ENCODE measurements at regions not wholly inside any gene's neighbourhood (a gene's known extent, or its start where the extent isn't known, plus 50 kb on each side); places are given as distances from the start of the nearest gene placed in this dataset.

DNA sequence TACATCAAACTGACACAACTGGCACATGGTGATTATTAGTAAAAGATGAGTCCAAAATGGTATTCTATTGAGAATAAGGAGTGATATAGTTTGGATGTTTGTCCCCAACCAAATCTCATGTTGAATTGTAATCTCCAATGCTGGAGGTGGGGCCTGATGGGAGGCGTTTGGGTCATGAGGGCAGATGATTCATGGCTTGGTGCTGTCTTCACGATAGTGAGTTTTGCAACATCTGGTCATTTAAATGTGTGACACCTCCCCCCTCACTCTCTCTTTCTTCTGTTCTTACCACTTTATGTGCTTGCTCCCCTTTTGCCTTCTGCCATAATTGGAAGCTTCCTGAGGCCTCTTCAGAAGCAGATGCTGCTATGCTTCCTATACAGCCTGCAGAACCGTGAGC is 90.6 kb downstream of the RSL24D1 start:
- TF ChIP-seq, protein P1, sequence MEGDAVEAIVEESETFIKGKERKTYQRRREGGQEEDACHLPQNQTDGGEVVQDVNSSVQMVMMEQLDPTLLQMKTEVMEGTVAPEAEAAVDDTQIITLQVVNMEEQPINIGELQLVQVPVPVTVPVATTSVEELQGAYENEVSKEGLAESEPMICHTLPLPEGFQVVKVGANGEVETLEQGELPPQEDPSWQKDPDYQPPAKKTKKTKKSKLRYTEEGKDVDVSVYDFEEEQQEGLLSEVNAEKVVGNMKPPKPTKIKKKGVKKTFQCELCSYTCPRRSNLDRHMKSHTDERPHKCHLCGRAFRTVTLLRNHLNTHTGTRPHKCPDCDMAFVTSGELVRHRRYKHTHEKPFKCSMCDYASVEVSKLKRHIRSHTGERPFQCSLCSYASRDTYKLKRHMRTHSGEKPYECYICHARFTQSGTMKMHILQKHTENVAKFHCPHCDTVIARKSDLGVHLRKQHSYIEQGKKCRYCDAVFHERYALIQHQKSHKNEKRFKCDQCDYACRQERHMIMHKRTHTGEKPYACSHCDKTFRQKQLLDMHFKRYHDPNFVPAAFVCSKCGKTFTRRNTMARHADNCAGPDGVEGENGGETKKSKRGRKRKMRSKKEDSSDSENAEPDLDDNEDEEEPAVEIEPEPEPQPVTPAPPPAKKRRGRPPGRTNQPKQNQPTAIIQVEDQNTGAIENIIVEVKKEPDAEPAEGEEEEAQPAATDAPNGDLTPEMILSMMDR (IDR thresholded peaks at IDR 0.05), result no peak
- no peak for TF ChIP-seq EZH2phosphoT487 (IDR thresholded peaks at IDR 0.05)
- no peak for TF ChIP-seq EZH2 (IDR thresholded peaks at IDR 0.05)
